Superior temporal gyrus (tissue), 1 donor: ENCODE measurements at regions not wholly inside any gene's neighbourhood (a gene's known extent, or its start where the extent isn't known, plus 50 kb on each side); places are given as distances from the start of the nearest gene placed in this dataset.
A peak's percentile ranks its signal among the peaks of the same experiment; 100 is the strongest.

Experiments
- DNase-seq: peaks from one replicate; pipeline ENCODE4 v3.0.0-alpha.2; 2016; ENCODE audit errors: extremely low spot score

DNA sequence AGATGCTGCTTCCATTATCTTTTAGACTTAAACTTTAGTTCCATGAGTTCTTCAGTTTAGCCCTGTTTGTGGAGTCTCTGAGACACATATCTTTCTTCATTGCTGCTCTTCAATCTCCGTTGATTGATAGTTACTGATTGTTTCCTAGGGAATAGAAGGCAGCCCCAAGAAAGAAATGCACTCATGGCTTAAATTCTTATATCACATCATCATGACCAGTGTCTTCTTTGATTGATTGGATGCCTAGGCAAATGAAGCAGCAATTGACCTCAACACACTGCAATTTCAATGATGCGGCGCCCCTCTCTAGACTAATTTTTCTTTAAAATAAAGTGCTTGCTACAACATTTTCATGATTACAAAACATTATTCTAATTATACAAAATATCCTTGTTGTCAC is 576.5 kb upstream of the VSTM2A start:
- DNase-seq = no peak

GRCh38 chr7:53983480-53983879 is 558.7 kb upstream of the VSTM2A start:
- no peak for DNase-seq

GRCh38 chr7:53984776-53985175 is 557.4 kb upstream of the VSTM2A start:
- no peak for DNase-seq

DNA sequence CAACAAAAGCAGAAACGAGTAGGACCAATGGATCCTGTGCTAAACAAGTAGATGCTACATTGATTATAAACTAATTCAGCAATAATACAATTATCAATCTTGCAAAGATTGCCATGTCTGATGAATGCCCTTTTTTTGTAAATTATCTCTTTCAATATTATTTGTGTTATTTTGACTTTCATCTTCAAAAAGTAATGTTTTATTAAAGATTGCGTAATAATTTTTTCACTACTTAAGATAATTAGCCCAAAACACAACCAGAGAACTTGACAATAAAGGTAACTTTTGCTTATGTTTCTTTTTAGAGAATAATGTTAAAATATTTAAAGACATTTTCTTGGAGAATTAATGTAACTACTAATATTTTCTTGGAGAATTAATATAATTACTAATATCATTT is 553.8 kb upstream of the VSTM2A start:
- no peak for DNase-seq

GRCh38 chr7:53993224-53993623 is 549.0 kb upstream of the VSTM2A start:
- no peak for DNase-seq

DNA sequence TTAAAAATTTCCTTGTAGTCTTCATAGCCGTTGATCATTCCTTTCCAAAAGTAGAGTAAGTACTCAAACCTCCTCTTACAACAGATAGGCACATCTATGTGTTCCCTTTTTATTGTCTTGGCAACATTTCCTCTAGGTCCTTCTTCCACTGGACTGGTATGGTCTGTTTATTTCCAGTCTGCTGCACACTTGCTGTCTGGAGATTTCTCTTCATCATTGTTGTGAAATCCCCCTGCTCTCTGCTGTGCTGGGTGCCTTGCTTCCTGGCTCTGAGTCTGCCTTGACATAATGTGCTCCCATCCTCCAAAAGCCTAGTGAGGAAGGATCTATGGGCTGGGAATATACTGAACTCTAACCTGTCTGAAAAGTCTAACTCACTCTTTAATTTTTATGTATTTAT is 545.3 kb upstream of the VSTM2A start:
- DNase-seq = no peak

GRCh38 chr7:54014765-54015164 is 527.4 kb upstream of the VSTM2A start:
- no peak for DNase-seq

GRCh38 chr7:54015251-54015650 is 526.9 kb upstream of the VSTM2A start:
- DNase-seq = no peak

GRCh38 chr7:54037873-54038272 is 504.3 kb upstream of the VSTM2A start:
- no peak for DNase-seq

DNA sequence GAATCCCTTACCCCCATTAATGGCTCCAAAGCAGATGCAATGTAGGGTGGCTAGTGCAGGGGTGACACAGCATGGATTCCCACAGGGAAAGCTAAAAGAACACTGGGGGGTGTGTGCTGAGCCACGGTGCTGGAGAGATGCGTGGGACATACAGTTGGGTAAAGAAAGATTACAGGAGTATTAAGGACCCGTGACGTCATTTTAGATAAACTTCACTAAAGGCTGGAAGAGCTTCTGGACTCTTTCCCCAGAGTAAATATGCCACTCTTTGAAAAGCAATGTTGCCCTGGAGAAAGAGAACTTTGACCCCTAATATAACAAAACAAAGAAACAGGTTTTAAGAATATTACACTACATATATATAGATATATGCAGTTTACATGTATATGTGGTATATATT is 481.5 kb upstream of the VSTM2A start:
- DNase-seq = no peak

- no peak for DNase-seq
These were observed 475.5 kb upstream of the VSTM2A start for GRCh38 chr7:54066643-54067042.

DNA sequence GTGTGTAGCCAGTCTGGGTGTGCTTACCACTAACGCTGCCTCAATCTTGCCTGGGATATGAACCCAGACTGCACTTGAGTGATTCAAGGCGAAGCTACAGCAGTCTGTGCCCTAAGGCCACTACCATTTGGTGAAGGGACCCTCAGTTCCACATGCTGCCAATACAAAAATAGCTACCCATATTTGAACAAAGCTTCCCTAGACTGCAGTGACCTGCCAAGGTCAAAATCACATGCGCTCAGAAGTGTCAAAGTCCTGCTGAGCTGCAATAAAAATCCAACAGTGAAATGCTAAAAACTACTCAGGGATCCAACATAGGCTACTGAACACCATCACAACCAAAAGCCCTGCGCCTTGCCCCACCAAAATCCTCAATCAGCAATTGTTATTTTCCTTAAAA is 472.3 kb upstream of the VSTM2A start:
- no peak for DNase-seq

DNA sequence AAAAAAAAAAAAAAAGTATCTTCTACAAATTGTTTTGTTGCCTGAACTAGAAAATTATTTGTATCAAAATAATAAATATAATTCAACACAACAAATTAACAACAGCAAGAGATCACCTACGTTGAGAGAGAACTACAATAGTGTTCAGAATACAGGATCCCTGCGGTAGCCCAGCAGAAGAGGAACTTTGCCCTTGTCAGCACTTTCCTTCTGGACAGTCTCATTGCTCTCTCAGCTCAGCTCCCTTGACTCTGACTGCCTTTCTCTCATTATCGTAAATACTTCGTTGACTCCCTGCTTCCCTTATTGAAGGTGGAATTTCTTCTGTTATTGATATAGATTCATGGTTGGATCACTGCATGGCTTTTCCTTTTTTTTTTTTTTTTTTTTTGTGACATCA is 469.5 kb upstream of the VSTM2A start:
- DNase-seq = no peak

- DNase-seq = no peak
These were observed 465.6 kb upstream of the VSTM2A start for GRCh38 chr7:54076616-54077015.

DNA sequence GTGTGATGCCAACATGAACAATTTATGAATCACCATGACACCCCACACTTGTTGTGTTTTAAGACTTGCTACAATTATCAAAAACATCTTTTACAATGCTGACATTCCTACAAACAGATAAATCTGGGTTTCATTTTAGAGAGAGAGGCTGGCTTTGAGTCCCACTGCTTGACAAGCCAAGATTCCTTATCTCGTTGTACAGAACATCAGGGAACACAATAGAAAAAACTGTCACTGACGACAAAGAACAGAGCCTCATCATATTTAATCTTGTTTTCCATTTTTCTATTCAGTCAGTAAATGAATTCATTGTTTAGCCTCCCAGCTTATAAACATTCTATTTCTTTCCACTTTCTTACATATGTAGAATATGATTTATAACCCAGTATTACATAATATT is 461.6 kb upstream of the VSTM2A start:
- DNase-seq = no peak

GRCh38 chr7:54080971-54081370 is 461.2 kb upstream of the VSTM2A start:
- no peak for DNase-seq

DNA sequence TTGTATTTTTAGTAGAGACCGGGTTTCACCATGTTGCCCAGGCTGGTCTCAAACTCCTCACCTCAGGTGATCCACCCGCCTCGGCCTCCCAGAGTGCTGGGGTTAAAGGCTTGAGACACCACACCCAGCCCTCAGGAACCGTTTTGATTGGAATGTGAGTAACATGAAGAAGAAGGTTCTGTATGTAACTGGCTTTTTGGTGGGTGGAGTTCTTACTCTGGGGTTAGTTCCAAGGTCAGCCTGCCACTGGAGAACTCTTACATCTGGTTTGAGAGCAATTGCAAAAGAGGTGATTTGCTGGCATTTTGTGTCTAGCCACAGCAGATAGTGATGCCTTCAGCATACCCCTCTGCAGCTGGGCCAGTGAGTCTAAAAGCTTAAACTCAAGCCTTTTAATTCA is 457.8 kb upstream of the VSTM2A start:
- DNase-seq = no peak

- DNase-seq = no peak
These were observed 451.4 kb upstream of the VSTM2A start for GRCh38 chr7:54090652-54091213.

DNA sequence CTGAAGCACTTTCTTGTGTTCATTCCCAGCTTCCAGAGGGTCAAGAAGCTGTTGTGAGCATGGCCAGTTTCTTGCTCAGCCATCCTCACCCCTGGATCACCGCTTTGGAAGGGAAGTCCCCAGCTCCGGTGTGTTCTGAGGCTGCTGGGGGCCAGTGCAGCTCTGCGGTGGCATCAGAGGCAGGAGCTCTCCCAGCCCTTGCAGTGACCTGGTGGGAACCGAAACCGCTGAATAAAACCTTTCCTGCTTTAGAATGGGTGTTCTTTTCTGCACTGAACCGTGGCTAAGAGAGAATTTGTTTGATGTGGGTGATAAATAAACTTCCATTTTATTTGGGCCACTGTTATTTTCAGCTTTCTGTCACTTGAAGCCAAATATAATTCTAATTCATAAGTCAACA is 450.9 kb upstream of the VSTM2A start:
- no peak for DNase-seq

DNA sequence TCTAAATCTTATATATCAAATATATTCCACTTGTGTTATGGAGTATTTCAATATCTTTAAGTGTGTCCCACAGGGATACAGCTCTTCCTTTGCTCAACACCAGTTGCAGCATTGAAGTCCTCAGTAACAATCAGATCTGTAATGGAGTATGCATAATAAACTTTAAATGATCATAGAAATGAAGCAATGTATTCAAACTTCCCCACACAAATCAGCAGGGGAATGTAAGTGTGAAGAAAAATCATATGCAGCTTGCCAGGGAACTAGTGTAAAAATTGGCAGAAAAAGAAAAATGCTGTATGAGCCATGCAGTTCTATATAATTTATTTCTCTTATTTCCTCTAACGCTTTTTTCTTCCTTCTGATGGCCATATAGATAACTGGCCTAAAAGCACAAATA is 444.3 kb upstream of the VSTM2A start:
- no peak for DNase-seq

GRCh38 chr7:54109501-54109900 is 432.7 kb upstream of the VSTM2A start:
- DNase-seq = peak; percentile 36

- no peak for DNase-seq
These were observed 430.2 kb upstream of the VSTM2A start for GRCh38 chr7:54111814-54112511.

DNA sequence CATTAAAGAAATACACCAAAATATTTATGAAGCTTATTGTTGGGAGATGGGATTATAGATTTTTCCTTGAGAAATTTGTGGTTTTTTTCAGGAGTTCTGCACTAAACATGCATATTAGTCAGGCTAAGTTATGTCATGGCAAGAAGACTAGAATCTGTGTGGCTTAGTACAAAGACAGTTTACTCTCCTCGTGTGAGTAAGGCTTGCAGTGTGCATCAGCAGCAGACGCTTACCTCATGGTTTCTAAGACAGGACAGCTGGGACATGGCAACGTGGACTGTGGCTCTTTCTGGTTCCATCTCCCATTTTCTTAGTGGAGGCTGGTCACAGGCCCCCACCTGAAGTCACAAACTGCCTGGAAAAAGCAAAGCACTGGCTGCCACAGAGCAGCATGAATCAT is 429.6 kb upstream of the VSTM2A start:
- DNase-seq = no peak
